SKM-1 (cell line): ENCODE measurements at regions not wholly inside any gene's neighbourhood (a gene's known extent, or its start where the extent isn't known, plus 50 kb on each side); places are given as distances from the start of the nearest gene placed in this dataset.

Experiments
- DNase-seq: peaks from one replicate; lab custom pipeline; 2025; ENCODE audit not compliant: unreplicated experiment; lab: John Stamatoyannopoulos, UW

GRCh38 chr2:100757621-100758394 lies 62.1 kb upstream of the NPAS2 start:
- DNase-seq: no peak

GRCh38 chr2:100759901-100760300 lies 60.0 kb upstream of the NPAS2 start:
- DNase-seq: no peak

GRCh38 chr2:100761365-100761764 lies 58.6 kb upstream of the NPAS2 start:
- DNase-seq: no peak

- DNase-seq: no peak
These were observed 55.5 kb upstream of the NPAS2 start for GRCh38 chr2:100764430-100764829.

- no peak for DNase-seq
These were observed 54.5 kb upstream of the NPAS2 start for GRCh38 chr2:100765481-100765880.

- DNase-seq: no peak
These were observed 53.7 kb upstream of the NPAS2 start for GRCh38 chr2:100766256-100766655.

GRCh38 chr2:100766806-100767205 lies 53.1 kb upstream of the NPAS2 start:
- no peak for DNase-seq

- DNase-seq: no peak
These were observed 52.7 kb upstream of the NPAS2 start for GRCh38 chr2:100767224-100767653.

GRCh38 chr2:100767810-100768806 lies 51.8 kb upstream of the NPAS2 start:
- DNase-seq: no peak
